Epithelial cell of esophagus (primary cell): ENCODE measurements at regions not wholly inside any gene's neighbourhood (a gene's known extent, or its start where the extent isn't known, plus 50 kb on each side); places are given as distances from the start of the nearest gene placed in this dataset.

Experiments
- DNase-seq: peaks from one replicate; pipeline ENCODE4 v3.0.0; 2010; ENCODE audit warnings: low read depth
- H3K4me3 ChIP-seq: 2 replicates; pipeline ENCODE4 v1.5.1; 2011; ENCODE audit warnings: mild to moderate bottlenecking, low read length, control low read depth
- CTCF ChIP-seq: IDR thresholded peaks from 2 replicates; pipeline ENCODE4 v1.5.1; 2011; ENCODE audit warnings: low read depth, mild to moderate bottlenecking, low read length, control low read depth, inconsistent platforms; ENCODE audit not compliant: insufficient read depth; ENCODE audit errors: missing control alignments

- no peak for TF ChIP-seq CTCF
- DNase-seq = no peak
- no peak overlapping the region for H3K4me3 ChIP-seq
Measured at GRCh38 chr3:148002705-148003205, 593.6 kb downstream of the ZIC1 start.

GRCh38 chr3:148004331-148004730, 595.2 kb downstream of the ZIC1 start:
- no peak for DNase-seq
- no peak for TF ChIP-seq CTCF
- no peak overlapping the region for H3K4me3 ChIP-seq

- no peak for DNase-seq
- H3K4me3 ChIP-seq = no peak overlapping the region
- TF ChIP-seq CTCF = no peak
Measured at GRCh38 chr3:148005456-148005855, 596.3 kb downstream of the ZIC1 start.

- no peak overlapping the region for H3K4me3 ChIP-seq
- no peak for TF ChIP-seq CTCF
- peak; percentile 19 for DNase-seq
Measured at GRCh38 chr3:148006508-148006907, 597.3 kb downstream of the ZIC1 start.

GRCh38 chr3:148008591-148008990, 599.4 kb downstream of the ZIC1 start:
- no peak for DNase-seq
- TF ChIP-seq CTCF = no peak
- no peak overlapping the region for H3K4me3 ChIP-seq

- DNase-seq = no peak
- TF ChIP-seq CTCF = no peak
- no peak overlapping the region for H3K4me3 ChIP-seq
Measured at GRCh38 chr3:148020861-148021260, 611.7 kb downstream of the ZIC1 start.

GRCh38 chr3:148021381-148021780, 612.2 kb downstream of the ZIC1 start:
- DNase-seq = no peak
- H3K4me3 ChIP-seq = no peak overlapping the region
- TF ChIP-seq CTCF = no peak
